RPMI8226 (cell line): ENCODE measurements at regions not wholly inside any gene's neighbourhood (a gene's known extent, or its start where the extent isn't known, plus 50 kb on each side); places are given as distances from the start of the nearest gene placed in this dataset.
"Not testable (repeated sequence)": the region's sequence is repeated elsewhere in the genome, so short reads cannot be mapped to it uniquely, and the experiment has no call there.

ENCODE experiments used
- DNase-seq: peaks from one replicate; pipeline ENCODE4 v3.0.0-alpha.2; 2015

DNA sequence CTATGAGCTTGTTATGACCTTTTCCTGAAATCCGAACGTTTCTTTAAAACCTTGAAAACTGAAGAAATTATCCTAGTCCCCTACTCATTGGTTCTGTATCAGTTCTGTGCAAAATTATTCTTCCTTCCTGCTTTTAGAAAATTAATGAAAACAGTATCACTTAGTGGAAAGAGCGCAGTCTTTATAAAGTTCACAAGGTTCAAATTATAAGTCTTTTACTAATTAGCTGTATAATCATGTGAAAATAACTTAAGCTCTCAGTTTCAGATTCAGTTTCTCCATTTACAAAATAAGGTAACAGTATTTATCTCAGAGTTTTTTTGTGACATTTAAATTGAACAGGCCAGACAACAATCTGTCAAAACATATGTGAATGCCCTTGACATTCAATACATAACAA is 306.1 kb downstream of the ADAMTS20 start:
- no peak for DNase-seq

DNA sequence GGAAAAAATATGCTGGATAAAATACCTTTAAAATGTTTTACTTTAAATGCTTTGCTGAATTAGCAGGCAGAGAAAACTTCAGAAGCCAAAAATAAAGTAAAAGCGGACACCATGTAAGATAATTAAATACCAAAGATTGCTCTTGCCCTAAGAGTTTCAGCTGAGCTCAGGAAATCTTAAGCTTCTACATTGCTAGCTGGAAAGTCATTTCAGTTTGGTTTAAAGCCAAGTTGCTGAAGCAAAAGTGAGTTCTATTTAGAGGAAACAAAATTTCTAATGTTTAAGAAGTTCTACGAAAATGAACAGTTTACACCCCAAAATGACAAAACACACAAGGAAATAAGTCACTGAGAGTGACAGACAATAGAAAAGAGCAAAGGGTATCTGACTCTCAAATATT is 310.0 kb downstream of the ADAMTS20 start:
- DNase-seq, result no peak

DNA sequence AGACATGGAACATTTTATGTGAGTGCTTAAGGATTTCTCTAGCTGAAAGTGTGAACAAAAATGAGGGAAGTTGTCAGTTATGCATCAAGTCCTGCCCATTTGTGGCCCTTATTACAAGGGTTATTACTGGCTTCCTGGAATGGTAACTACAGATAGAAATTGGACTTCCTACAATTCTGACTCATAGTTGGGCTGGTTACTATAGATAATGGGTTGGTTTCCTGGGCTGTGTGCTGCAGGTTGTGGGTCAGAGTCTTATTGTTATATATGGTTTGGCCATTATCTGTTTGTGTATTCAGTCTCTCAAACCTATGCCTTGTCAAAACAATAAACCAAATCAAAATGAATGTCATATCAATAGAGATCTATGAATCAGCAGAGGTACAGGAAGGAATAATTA is 313.7 kb downstream of the ADAMTS20 start:
- DNase-seq, result no peak

DNA sequence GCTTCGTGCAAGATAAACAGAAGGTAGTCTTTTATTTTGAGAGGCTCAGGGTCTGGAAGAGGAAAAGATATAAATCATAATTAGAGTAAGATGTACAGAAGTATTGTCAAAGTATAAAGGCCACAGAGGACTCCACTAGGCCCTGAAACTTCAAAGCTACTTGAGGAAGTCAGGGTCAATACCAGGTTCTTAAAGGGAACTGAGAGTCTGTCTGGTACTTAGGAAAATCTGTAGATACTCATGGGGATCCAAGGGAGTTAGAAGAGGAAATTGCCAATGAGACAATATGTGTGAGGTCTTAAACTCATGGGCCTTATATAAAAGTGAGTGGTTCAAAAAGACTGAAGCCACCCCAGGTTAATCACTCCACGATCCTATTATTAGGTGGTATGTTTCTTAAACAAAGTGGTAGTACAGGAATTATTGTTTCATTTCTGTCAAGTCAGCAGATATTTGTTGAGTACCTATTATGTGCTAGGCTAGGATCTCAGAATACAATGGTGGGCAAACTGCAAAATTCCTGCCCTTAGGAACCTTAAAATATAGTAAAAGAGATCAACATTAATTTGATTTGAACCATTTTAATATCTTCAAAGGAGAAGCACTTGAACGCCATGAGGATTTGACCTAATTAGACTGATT is 314.6 kb downstream of the ADAMTS20 start:
- DNase-seq, result no peak

DNA sequence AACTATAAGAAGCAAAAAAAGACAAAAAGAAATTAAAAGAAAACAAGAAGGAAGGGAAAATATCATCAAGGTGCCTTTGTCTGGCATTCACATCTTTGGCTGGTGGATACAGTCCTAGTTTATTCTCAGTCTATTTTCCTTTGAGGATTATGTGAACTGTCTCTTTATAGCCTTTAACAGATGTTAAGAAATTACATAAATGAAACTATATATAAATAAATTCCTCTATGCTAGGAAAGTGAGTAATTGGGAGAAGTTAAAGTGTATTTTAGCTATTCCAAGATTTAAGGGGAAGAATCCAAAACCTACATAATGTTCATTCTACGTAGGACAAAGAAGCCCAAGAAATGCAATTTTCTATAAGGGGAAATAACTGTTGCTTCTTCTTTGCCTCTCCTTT is 316.3 kb downstream of the ADAMTS20 start:
- DNase-seq, result no peak

DNA sequence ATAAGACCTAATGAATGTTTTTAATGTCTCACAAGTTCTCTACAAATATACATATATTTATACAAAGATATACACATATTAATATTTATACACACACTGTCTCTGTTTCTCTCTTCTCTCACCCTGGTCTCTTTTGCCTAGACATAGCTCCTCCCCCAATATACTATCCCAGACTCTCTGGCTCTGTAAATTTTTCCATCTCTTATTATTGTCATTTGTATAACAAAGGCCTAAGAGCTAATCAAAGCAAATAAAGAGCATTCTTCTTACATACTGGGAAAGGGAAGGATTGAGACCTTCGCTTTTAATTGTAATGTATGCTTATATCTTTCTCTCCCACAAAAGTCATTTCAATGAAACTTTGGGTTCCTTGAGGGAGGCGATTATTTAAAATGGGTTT is 318.1 kb downstream of the ADAMTS20 start:
- no peak for DNase-seq

DNA sequence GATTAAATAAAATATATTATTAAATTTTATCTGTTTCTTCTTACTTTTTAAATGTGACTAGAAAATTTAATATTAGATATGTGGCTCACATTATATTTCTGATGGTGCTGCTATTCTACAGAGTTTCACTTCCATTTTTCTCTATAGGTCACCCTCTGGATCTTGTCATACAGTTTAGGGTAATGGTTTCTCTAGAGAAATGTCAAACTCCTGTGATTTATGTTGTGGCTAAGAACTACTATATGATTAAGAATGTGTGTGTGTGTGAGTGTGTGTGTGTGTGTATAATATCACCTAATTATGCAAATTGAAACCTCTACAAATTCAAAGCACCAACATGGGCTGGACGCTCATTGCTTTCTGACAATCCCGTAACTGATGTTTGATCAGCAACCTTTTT is 325.9 kb downstream of the ADAMTS20 start:
- no peak for DNase-seq

DNA sequence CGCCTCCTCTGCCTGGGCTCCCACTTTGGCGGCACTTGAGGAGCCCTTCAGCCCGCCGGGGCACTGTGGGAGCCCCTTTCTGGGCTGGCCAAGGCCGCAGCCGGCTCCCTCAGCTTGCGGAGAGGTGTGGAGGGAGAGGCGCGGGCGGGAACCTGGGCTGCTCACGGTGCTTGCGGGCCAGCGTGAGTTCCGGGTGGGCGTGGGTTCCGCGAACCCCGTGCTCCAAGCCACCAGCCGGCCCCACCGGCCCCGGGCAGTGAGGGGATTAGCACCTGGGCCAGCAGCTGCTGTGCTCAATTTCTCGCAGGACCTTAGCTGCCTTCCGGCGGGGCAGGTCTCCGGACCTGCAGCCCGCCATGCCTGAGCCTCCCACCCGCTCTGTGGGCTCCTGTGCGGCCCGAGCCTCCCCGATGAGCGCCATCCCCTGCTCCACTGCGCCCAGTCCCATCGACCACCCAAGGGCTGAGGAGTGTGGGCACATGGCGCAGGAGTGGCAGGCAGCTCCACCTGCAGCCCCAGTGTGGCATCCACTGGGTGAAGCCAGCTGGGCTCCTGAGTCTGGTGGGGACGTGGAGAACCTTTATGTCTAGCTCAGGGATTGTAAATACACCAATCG is 327.7 kb downstream of the ADAMTS20 start:
- DNase-seq, result not testable (repeated sequence)

DNA sequence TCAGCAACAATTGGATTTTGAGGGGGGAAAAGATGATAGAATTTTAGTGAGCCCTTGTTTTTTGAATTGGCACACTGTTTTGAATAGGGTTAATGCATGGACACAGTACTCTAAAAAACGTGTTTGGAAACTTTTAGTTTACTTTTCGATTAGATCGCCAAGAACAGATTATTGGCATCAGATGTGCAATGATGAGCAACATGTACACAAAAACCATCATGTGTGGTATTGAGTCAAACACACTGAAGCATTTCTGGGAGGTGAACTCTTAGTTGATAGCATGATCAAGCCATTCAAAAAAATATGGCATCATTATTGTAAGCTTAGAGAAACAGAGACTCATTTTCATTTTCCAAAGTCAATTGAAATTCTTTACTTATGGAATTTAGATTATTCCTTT is 329.2 kb downstream of the ADAMTS20 start:
- DNase-seq, result no peak

DNA sequence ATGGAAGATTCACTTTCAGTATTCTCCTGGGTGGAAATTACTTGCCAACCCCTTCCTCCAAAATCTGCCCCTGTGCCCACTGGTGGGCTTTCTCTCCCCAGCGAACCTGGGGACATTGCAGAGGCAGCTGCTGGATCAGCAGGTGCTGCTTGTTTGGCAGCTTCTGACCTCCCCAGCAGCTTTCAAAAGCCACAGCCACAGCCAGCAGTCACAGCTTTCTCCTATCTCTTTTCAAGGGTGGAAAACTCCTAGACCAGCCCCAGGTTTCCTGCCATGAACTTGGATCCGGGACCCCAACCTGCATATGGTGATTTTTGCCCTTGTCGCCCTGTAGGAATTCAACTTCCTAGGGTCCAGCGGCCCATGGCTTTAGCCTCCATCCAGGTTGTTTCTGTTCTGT is 330.8 kb downstream of the ADAMTS20 start:
- no peak for DNase-seq

DNA sequence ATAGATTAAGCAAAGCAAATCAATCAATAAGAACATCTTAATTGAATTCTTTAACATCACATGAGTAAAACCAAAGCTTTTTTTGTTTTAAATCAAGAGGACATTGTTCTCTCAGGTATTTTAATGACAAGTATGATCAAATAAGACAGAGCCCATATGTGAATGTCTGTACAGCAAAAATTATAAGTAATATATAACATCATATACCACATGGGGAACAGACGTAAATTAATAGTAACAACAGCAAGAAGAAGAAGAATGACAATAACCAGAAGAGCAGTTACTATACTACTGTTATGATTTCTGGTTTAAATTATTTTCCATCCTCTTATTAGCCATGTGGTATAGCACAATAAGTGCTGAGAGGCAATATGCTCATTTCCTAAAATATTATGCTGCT is 335.5 kb downstream of the ADAMTS20 start:
- DNase-seq, result no peak

DNA sequence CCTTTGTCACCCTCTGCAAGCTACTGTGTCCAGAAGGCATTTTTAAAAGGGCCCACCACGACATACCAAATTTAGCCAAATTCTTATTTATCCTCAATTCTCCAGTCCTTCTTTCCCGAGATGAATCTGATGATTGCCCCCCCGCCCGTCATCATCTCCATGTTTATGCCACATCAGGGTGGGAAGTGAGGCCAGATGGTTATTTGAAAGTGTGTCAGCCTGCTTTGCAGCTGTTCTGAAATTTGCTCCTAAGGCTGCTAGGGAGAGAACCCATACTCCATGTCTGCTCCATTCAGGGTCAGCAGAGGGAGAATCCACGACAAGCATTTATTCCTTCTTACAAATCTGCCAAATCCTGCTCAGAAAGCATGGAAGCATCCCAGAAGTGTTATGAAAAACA is 337.8 kb downstream of the ADAMTS20 start:
- DNase-seq, result no peak

DNA sequence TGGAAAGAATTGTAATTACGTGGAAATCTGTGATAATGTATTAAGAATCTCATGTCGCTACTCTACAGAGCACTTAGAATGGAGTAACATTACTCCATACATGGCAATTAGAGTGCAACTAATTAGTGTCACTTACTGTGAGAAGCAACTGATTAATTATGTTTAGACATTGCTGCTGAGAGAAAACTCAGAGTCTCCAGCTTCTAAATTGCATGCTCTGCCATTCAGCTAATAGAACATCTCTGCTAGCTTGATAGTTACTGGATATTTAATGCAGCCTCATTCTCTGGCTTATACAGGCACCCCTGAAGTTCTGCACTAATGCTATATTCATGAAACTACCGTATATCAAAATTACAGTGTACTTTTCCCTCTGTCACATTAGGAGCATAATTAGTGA is 338.4 kb downstream of the ADAMTS20 start:
- no peak for DNase-seq

DNA sequence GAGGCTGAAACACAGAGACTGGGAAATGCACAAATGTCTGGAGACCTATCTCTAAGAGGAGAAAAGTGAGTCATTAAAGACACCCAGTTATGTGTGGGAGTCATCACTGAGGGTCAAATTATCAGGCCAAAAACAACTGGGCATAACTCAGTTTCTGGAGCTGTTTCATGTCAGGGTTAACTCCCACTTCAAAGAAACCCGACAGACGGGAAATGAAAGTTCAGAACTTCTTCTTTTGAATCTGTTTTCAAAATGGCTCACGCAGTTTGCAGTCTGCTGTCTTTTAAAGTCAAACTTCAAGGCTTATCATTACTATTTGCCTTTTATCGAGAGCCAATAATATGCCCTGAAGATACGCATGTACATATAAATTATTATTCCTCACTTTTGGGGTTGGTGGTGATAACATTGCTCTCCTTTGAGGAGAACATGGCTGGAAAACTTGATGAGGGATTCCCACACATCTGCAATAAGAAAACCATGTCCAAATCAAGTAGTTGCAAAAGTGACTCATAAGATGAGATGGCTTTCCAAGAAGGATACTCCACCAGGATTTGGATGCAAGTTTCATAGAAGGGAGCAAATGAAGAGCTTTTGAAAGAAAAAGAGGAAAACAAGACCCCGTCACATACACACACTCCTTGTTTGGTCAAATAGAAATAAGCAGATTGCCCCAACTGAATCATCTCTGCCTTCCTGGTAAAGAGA is 341.4 kb downstream of the ADAMTS20 start:
- no peak for DNase-seq

DNA sequence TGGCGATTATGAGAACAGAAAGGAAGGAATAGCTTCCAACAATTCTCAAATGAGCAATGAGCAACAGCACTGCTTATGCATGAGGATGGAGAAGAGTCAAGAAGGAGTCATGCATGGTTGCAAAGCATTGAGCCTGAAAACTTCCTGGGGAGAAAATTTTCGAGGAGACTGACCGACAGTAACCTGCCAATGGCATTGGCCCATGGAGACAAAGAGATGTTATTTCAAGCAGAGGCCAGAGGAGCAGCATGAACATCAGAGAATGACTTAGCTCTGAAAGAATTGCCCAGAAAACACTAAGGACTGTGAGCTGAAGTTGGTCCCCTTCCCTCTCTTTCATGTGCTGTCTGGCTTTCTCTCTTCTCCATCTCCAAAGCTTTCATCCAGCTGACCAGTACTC is 343.4 kb downstream of the ADAMTS20 start:
- no peak for DNase-seq

DNA sequence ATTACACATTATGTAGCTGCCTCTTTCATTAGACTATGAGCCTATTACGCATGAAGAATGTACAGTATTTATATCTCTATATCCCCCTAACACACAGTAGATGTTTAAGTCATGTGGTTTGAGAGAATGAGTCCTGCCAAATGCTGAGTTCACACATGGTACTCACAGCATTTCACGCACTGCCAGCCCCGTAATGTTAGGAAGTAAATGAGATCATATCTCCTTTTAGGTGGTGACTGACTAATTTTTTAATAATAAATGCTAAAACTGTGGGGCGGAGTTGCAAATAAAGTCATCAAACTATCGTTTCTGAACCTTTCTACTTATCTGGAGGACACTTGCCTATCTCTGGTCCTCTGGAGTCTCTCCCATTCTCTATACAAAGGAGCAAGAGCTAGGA is 343.8 kb downstream of the ADAMTS20 start:
- no peak for DNase-seq

DNA sequence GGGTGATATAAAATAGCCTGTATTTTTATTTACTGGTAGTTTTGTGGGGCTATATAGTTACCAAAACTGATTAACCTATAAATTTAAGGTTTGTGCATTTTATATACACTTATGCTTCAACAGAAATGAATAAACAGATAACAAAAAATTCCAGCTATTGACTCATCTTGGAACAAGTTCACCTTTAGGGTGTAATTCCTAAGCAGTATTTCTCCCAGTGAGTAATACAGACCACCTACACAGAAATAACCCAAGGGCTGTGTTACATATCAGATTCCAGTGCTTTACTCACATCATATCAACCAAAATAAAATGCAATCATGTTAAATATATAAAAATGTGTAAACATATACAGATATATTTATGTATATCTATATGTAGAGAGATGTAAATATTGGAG is 345.6 kb downstream of the ADAMTS20 start:
- DNase-seq, result no peak

DNA sequence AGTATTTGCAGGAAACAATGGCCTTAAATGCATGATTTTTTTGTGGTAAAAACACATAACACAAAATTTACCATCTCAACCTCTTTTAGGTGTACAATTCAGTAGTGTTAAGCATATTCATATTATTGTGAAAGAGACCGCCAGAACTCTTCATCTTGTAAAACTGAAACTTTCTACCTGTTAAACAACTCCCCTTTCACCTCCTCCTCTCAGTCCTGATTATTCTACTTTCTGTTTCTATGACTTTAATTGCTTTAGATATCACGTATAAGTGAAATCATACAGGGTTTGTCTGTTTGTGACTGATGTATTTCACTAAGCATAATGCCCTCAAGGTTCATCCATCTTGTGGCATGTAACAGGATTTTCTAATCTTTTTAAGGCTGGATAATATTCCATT is 353.4 kb downstream of the ADAMTS20 start:
- DNase-seq, result no peak

DNA sequence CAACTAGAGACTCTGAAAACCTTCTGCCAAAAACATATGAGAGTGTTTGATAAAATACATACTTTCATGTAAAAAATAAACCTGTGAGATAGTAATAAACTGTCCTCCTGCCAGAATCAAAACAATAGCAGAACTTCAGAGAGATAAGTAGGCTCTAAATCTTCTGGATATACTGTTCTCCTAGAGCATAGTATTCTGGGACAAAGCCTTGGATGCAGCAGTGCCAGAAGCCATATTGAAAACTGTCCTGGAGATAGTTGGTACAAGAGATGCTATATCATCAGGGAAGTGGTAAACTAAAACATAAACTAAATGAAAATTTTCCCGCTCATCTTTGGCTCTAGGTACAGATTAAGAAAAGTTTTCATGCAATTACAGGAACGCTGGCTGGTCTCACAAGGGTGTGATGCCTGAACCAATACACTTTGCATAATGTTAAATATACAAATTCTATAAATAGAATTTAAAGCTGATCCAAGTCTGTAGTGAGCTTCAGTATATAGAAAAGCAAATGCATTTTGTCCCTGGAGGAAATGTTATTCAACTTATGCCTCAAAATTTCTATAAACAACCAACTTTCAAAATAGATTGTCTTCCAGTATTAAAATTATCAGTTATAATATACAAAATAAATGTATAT is 355.6 kb downstream of the ADAMTS20 start:
- DNase-seq, result no peak

DNA sequence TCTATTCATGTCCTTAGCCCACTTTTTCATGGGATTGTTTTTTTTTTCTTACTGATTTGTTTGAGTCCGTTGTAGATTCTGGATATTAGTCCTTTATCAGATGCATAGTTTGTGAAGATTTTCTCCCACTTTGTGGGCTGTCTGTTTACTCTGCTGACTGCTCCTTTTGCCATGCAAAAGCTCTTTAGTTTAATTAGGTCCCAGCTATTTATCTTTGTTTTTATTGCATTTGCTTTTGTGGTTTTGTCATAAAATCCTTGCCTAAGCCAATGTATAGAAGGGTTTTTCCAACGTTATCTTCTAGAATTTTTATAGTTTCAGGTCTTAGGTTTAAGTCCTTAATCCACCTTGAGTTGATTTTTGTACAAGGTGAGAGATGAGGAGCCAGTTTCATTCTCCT is 358.9 kb downstream of the ADAMTS20 start:
- DNase-seq, result not testable (repeated sequence)

DNA sequence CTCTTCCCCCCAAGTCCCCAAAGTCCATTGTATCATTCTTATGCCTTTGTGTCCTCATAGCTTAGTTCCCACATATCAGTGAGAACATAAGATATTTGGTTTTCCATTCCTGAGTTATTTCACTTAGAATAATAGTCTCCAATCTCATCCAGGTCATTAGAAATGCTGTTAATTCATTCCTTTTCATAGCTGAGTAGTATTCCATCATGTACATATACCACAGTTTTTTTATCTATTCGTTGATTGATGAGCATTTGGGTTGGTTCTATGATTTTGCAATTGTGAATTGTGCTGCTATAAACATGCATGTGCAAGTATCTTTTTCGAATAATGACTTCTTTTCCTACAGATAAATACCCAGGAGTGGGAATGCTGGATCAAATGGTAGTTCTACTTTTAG is 359.6 kb downstream of the ADAMTS20 start:
- DNase-seq, result not testable (repeated sequence)

DNA sequence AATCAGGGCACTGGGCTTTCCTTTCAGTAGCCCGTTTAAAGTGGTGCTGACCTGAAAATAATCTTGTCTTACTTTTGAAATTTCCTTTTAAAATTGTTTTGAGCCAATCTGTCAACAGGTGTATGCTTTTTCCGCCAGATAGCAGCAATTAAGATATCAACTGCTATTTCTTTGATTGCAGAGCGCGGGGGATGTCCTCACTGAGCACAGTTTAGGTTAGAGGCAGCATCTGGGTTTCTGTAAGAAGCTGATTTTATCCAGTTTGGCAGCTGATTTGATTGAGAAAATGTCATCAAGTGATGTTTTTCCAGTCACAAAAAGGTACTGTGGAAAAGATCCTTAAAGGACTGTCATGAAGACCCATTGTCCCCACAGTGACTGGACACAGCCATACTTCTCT is 371.8 kb downstream of the ADAMTS20 start:
- DNase-seq, result no peak

DNA sequence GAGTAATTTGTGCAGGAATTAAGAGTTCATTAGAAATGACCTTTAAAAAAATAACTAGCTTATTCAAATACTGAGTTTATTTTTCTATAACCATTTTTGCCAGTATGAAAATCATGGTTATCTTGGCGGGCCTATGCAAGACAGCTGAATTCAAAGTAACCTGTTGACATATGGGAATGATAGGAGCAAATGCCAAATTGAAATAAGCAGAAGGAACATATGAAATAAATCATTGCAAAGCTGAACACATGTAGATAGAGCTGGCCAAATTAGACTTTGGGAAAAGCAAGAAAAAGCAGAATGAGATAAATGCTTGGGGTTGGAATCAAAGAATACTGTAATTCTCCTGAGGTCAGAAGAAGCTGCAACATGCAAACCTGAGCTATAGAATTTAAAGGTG is 372.5 kb downstream of the ADAMTS20 start:
- no peak for DNase-seq

DNA sequence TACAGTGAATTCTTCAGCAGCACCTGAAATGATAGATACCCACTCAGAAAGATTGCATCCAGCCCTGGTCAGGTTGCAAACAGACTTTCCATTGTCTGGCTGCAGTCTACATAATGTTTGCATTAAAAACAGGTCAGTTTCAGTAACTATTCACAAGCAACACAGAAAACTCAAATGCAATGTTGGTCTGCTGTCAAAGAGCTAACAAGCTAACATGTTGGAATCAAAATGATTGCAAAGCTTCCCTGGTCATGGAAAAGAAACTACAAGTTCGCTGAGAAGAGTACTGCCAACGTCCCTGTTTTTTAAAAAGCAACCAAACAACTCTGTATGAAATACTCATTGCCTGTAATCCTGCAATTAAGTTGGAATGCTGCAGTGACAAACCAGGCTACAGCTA is 374.7 kb downstream of the ADAMTS20 start:
- DNase-seq, result no peak
